Testis (tissue), 2 donors: ENCODE measurements at regions not wholly inside any gene's neighbourhood (a gene's known extent, or its start where the extent isn't known, plus 50 kb on each side); places are given as distances from the start of the nearest gene placed in this dataset.

Experiments
- CTCF ChIP-seq, 3 experiments: fragments of 450-650 bp in 2 of 3; fragments of 200-600 bp in 1 of 3; sonication (generic) in 1 of 3; IDR thresholded peaks; one replicate each; pipeline ENCODE4 v1.5.1; 2016 to 2019; ENCODE audit warnings: antibody characterized with exemption in 3 of 3, mild to moderate bottlenecking in 2 of 3, moderate library complexity in 1 of 3
- POLR2A ChIP-seq: fragments of 450-650 bp; IDR thresholded peaks from one replicate; pipeline ENCODE4 v1.6.1; 2017; ENCODE audit warnings: antibody characterized with exemption, mild to moderate bottlenecking, moderate library complexity

GRCh38 chr13:50396001-50396400, 380.8 kb downstream of the KCNRG start:
- TF ChIP-seq CTCF (IDR thresholded peaks at IDR 0.05) (no peak), POLR2A (no peak)
